ENCODE measurements at regions not wholly inside any gene's neighbourhood (a gene's known extent, or its start where the extent isn't known, plus 50 kb on each side); places are given as distances from the start of the nearest gene placed in this dataset.

DNA sequence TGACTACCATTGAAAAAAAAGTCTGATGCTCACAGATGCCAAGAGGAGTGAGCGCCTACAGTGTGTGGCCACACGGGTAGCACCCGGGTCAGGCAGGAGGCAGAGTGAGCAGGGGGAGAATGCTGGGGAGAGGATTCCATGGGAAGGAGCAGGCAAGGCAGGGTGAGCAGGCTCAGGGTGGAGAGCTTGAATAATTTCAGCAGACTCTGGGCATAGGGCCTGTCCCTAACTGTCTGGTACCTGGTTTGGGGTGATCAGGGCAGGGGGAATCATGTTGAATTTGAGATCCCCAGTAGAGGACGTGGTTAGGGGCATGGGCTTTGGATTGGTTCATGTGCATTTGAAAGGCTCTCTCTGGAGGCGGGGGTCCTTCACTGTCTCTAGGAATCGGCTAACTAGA lies 51.2 kb upstream of the TLR3 start:
- TF ChIP-seq, protein P1, sequence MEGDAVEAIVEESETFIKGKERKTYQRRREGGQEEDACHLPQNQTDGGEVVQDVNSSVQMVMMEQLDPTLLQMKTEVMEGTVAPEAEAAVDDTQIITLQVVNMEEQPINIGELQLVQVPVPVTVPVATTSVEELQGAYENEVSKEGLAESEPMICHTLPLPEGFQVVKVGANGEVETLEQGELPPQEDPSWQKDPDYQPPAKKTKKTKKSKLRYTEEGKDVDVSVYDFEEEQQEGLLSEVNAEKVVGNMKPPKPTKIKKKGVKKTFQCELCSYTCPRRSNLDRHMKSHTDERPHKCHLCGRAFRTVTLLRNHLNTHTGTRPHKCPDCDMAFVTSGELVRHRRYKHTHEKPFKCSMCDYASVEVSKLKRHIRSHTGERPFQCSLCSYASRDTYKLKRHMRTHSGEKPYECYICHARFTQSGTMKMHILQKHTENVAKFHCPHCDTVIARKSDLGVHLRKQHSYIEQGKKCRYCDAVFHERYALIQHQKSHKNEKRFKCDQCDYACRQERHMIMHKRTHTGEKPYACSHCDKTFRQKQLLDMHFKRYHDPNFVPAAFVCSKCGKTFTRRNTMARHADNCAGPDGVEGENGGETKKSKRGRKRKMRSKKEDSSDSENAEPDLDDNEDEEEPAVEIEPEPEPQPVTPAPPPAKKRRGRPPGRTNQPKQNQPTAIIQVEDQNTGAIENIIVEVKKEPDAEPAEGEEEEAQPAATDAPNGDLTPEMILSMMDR (IDR thresholded peaks at IDR 0.05), result no peak
- TF ChIP-seq POLR2A (IDR thresholded peaks at IDR 0.05) (no peak), EP300 (IDR thresholded peaks at IDR 0.05) (no peak), POLR2AphosphoS5 (IDR thresholded peaks at IDR 0.05) (no peak)
- H3K4me1 ChIP-seq, result peaks cover 0 to 9% (median 6%) of the 10 kb centered on the region in 4 donors
- intact Hi-C loops (cut with DNase I; ENCODE audit: low total_unique reads), result no loop called here
- H3K27ac ChIP-seq, result no peak overlapping the region
- no peak overlapping the region for H3K4me3 ChIP-seq
- H3K27me3 ChIP-seq, result no peaks in the 10 kb centered on the region
- no peaks in the 10 kb centered on the region for H3K9me3 ChIP-seq
- DNase-seq, result no peak
- H3K36me3 ChIP-seq, result no peaks in the 10 kb centered on the region
- 87 to 97% (median 93%) methylated on average over 6 of the region's 6 CpGs for WGBS, 5 donors

DNA sequence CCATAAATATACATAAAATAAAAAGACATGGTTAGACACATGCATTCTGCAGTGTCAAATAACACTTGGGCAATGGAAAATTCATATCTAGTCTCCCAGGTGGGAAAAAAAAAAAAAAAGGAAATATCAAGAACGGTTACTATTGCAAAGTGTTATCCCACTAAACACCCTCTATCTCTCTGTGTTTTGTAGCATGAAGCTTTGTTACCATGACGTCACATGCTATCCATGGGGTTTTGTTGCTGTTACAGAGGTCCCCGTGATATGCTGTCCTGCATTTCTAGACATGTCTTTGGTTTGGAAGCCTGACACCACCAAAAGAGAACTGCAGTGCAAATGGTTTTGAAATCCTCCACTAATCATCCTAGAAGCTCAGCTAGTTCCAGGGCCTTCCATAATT lies 50.7 kb upstream of the TLR3 start:
- peaks cover 0 to 9% (median 6%) of the 10 kb centered on the region in 4 donors for H3K4me1 ChIP-seq
- TF ChIP-seq, protein P1 (IDR thresholded peaks at IDR 0.05), result no peak
- no peak for TF ChIP-seq POLR2A (IDR thresholded peaks at IDR 0.05)
- TF ChIP-seq EP300 (IDR thresholded peaks at IDR 0.05), result no peak
- TF ChIP-seq POLR2AphosphoS5 (IDR thresholded peaks at IDR 0.05), result no peak
- H3K36me3 ChIP-seq, result no peaks in the 10 kb centered on the region
- 59 to 63% (median 60%) methylated on average over 3 of the region's 3 CpGs for WGBS, 5 donors
- no peaks in the 10 kb centered on the region for H3K9me3 ChIP-seq
- no peak overlapping the region for H3K27ac ChIP-seq
- intact Hi-C loops (cut with DNase I; ENCODE audit: low total_unique reads), result no loop called here
- DNase-seq, result no peak
- no peak overlapping the region for H3K4me3 ChIP-seq
- no peaks in the 10 kb centered on the region for H3K27me3 ChIP-seq

DNA sequence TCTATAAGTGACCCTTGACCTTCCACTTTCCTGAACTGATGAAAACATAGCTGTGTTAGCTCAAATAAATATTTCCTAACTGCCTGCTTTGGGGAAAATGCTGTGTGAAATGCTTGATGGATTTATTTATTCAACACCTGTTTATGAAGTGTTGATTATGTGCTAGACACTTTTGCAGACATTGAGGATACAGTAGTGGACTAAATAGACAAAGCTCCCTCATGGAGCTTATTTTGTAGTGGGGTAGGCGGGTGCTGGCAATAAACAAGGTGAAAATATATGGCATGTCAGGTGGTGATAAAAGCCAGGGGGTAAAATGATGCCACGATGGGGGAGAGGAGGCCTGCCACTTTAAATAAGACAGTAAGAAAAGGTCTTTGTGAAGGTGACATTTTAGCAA lies 50.2 kb upstream of the TLR3 start:
- Histone ChIP-seq H3K27me3 (no peaks in the 10 kb centered on the region), H3K9me3 (no peaks in the 10 kb centered on the region), H3K27ac (no peak overlapping the region), H3K36me3 (no peaks in the 10 kb centered on the region), H3K4me3 (no peak overlapping the region), H3K4me1 (peaks cover 0 to 9% (median 6%) of the 10 kb centered on the region in 4 donors)
- DNase-seq, result no peak
- TF ChIP-seq, protein P1 (IDR thresholded peaks at IDR 0.05), result no peak
- TF ChIP-seq POLR2AphosphoS5 (IDR thresholded peaks at IDR 0.05) (no peak), POLR2A (IDR thresholded peaks at IDR 0.05) (no peak)
- intact Hi-C loops (cut with DNase I; ENCODE audit: low total_unique reads), result no loop called here
- WGBS, 5 donors, result 68 to 92% (median 77%) methylated on average over 2 of the region's 2 CpGs
